Naive thymus-derived CD8-positive, alpha-beta T cell (primary cell): ENCODE measurements at regions not wholly inside any gene's neighbourhood (a gene's known extent, or its start where the extent isn't known, plus 50 kb on each side); places are given as distances from the start of the nearest gene placed in this dataset.

Source experiments
- ATAC-seq, 2 donors: fragments of 150-1000 bp; cut with Tn5 transposase in 1 of 2; sonication (Bioruptor Pico), chemical (Tn5 transposase) in 1 of 2; 1 replicate in 1 of 2; 2 replicates in 1 of 2; pipeline ENCODE4 v1.10.0; 2021; ENCODE audit warnings: mild to moderate bottlenecking in 2 of 2, moderate library complexity in 2 of 2
- POLR2A ChIA-PET: fragments of 350-600 bp; sonication (Branson Sonifier 250); formaldehyde crosslinking; loops from one replicate; lab custom pipeline; 2021; ENCODE audit warnings: antibody characterized with exemption; lab: Charles Lee
- DNase-seq, 10 donors: peaks; one replicate each; pipeline versions ENCODE4 v3.0.0 to v3.0.0-alpha.2; 2020 to 2022
- H3K27ac Mint-ChIP-seq, 10 donors: one replicate each; pipeline ENCODE4 v1.8.0; 2020 to 2022; ENCODE audit warnings: mild to moderate bottlenecking in 10 of 10, mixed read lengths in 10 of 10, moderate library complexity in 4 of 10, inconsistent platforms in 1 of 10
- H3K27me3 Mint-ChIP-seq, 5 donors: one replicate each; pipeline ENCODE4 v1.8.0; 2021 to 2022; ENCODE audit warnings: mixed read lengths in 5 of 5
- H3K36me3 Mint-ChIP-seq, 3 donors: one replicate each; pipeline ENCODE4 v1.8.0; 2020 to 2022; ENCODE audit warnings: mixed read lengths in 3 of 3, mild to moderate bottlenecking in 2 of 3, inconsistent platforms in 1 of 3
- H3K4me1 Mint-ChIP-seq, 4 donors: one replicate each; pipeline ENCODE4 v1.8.0; 2021 to 2022; ENCODE audit warnings: mixed read lengths in 4 of 4
- H3K4me3 Mint-ChIP-seq, 10 donors: one replicate each; pipeline ENCODE4 v1.8.0; 2020 to 2022; ENCODE audit warnings: mild to moderate bottlenecking in 10 of 10, mixed read lengths in 10 of 10, moderate library complexity in 6 of 10, inconsistent platforms in 1 of 10
- H3K9me3 Mint-ChIP-seq, 9 donors: one replicate each; pipeline ENCODE4 v1.8.0; 2020 to 2022; ENCODE audit warnings: mixed read lengths in 9 of 9, mild to moderate bottlenecking in 3 of 9, inconsistent platforms in 1 of 9, moderate library complexity in 1 of 9

GRCh38 chr12:88737838-88738472 lies 157.7 kb upstream of the KITLG start:
- Mint-ChIP-seq H3K9me3 (peaks cover 0 to 13% (median 0%) of the 10 kb centered on the region in 9 donors), H3K4me3 (no peak overlapping the region), H3K27ac (no peak overlapping the region), H3K27me3 (peaks cover 0 to 3% (median 0%) of the 10 kb centered on the region in 5 donors), H3K36me3 (no peaks in the 10 kb centered on the region), H3K4me1 (no peaks in the 10 kb centered on the region)
- DNase-seq (no peak), ATAC-seq (no peak)
- POLR2A ChIA-PET = no interaction called here

GRCh38 chr12:88736031-88736430 lies 155.8 kb upstream of the KITLG start:
- DNase-seq (no peak), ATAC-seq (no peak)
- H3K9me3 Mint-ChIP-seq = peaks cover 0 to 13% (median 0%) of the 10 kb centered on the region in 9 donors
- H3K27ac Mint-ChIP-seq = no peak overlapping the region
- H3K4me1 Mint-ChIP-seq = no peaks in the 10 kb centered on the region
- no peaks in the 10 kb centered on the region for H3K36me3 Mint-ChIP-seq
- no peak overlapping the region for H3K4me3 Mint-ChIP-seq
- POLR2A ChIA-PET = no interaction called here
- peaks cover 0 to 3% (median 0%) of the 10 kb centered on the region in 5 donors for H3K27me3 Mint-ChIP-seq

- Mint-ChIP-seq H3K36me3 (no peaks in the 10 kb centered on the region), H3K9me3 (peaks cover 0 to 13% (median 0%) of the 10 kb centered on the region in 9 donors), H3K4me3 (no peak overlapping the region), H3K4me1 (no peaks in the 10 kb centered on the region), H3K27ac (no peak overlapping the region), H3K27me3 (peaks cover 0 to 3% (median 0%) of the 10 kb centered on the region in 5 donors)
- ATAC-seq = no peak
- no peak for DNase-seq
- POLR2A ChIA-PET = no interaction called here
Measured at GRCh38 chr12:88733008-88733407, 152.7 kb upstream of the KITLG start.

- POLR2A ChIA-PET = no interaction called here
- no peak overlapping the region for H3K4me3 Mint-ChIP-seq
- no peaks in the 10 kb centered on the region for H3K36me3 Mint-ChIP-seq
- H3K27ac Mint-ChIP-seq = no peak overlapping the region
- no peak for DNase-seq
- peaks cover 0 to 10% (median 0%) of the 10 kb centered on the region in 9 donors for H3K9me3 Mint-ChIP-seq
- H3K4me1 Mint-ChIP-seq = no peaks in the 10 kb centered on the region
- ATAC-seq = no peak
- H3K27me3 Mint-ChIP-seq = peaks cover 0 to 5% (median 4%) of the 10 kb centered on the region in 5 donors
Measured at GRCh38 chr12:88729196-88729595, 148.9 kb upstream of the KITLG start.

- POLR2A ChIA-PET = no interaction called here
Measured at GRCh38 chr12:88726806-88727720, 146.8 kb upstream of the KITLG start.

GRCh38 chr12:88725592-88726143 lies 145.4 kb upstream of the KITLG start:
- H3K27me3 Mint-ChIP-seq = peaks cover 0 to 5% (median 4%) of the 10 kb centered on the region in 5 donors
- no peak for ATAC-seq

More at GRCh38 chr12:88726806-88727720, 146.8 kb upstream of the KITLG start:
- H3K27ac Mint-ChIP-seq = no peak overlapping the region
- peaks cover 0 to 7% (median 0%) of the 10 kb centered on the region in 9 donors for H3K9me3 Mint-ChIP-seq
- DNase-seq = no peak
- no peaks in the 10 kb centered on the region for H3K4me1 Mint-ChIP-seq
- no peak overlapping the region for H3K4me3 Mint-ChIP-seq
- peaks cover 0 to 5% (median 4%) of the 10 kb centered on the region in 5 donors for H3K27me3 Mint-ChIP-seq
- no peak for ATAC-seq
- H3K36me3 Mint-ChIP-seq = no peaks in the 10 kb centered on the region

GRCh38 chr12:88723219-88723618 lies 142.9 kb upstream of the KITLG start:
- no peaks in the 10 kb centered on the region for H3K4me1 Mint-ChIP-seq
- no peaks in the 10 kb centered on the region for H3K36me3 Mint-ChIP-seq
- H3K9me3 Mint-ChIP-seq = peaks cover 0 to 14% (median 0%) of the 10 kb centered on the region in 9 donors
- ATAC-seq (no peak), DNase-seq (no peak)
- H3K4me3 Mint-ChIP-seq = no peak overlapping the region
- peaks cover 0 to 5% (median 4%) of the 10 kb centered on the region in 5 donors for H3K27me3 Mint-ChIP-seq
- POLR2A ChIA-PET = no interaction called here
- no peak overlapping the region for H3K27ac Mint-ChIP-seq

More at GRCh38 chr12:88725592-88726143, 145.4 kb upstream of the KITLG start:
- POLR2A ChIA-PET = no interaction called here
- H3K4me3 Mint-ChIP-seq = no peak overlapping the region
- H3K27ac Mint-ChIP-seq = no peak overlapping the region
- H3K4me1 Mint-ChIP-seq = no peaks in the 10 kb centered on the region
- H3K9me3 Mint-ChIP-seq = peaks cover 0 to 14% (median 0%) of the 10 kb centered on the region in 9 donors
- H3K36me3 Mint-ChIP-seq = no peaks in the 10 kb centered on the region
- no peak for DNase-seq

GRCh38 chr12:88720785-88721650 lies 140.7 kb upstream of the KITLG start:
- no peaks in the 10 kb centered on the region for H3K4me1 Mint-ChIP-seq
- no peak for DNase-seq
- no peaks in the 10 kb centered on the region for H3K36me3 Mint-ChIP-seq
- H3K27ac Mint-ChIP-seq = no peak overlapping the region
- H3K27me3 Mint-ChIP-seq = no peaks in the 10 kb centered on the region
- H3K9me3 Mint-ChIP-seq = peaks cover 0 to 10% (median 0%) of the 10 kb centered on the region in 9 donors
- no peak overlapping the region for H3K4me3 Mint-ChIP-seq
- ATAC-seq = no peak
- POLR2A ChIA-PET = no interaction called here

- no peak for ATAC-seq
- H3K9me3 Mint-ChIP-seq = peaks cover 0 to 10% (median 0%) of the 10 kb centered on the region in 9 donors
- POLR2A ChIA-PET = no interaction called here
Measured at GRCh38 chr12:88720231-88720630, 140.0 kb upstream of the KITLG start.

GRCh38 chr12:88717188-88717587 lies 136.9 kb upstream of the KITLG start:
- DNase-seq (no peak), ATAC-seq (no peak)
- Mint-ChIP-seq H3K4me3 (no peak overlapping the region), H3K9me3 (peaks cover 0 to 7% (median 0%) of the 10 kb centered on the region in 9 donors), H3K27ac (no peak overlapping the region), H3K27me3 (no peaks in the 10 kb centered on the region), H3K4me1 (no peaks in the 10 kb centered on the region), H3K36me3 (no peaks in the 10 kb centered on the region)
- POLR2A ChIA-PET = no interaction called here

More at GRCh38 chr12:88720231-88720630, 140.0 kb upstream of the KITLG start:
- Mint-ChIP-seq H3K27ac (no peak overlapping the region), H3K4me1 (no peaks in the 10 kb centered on the region), H3K4me3 (no peak overlapping the region), H3K27me3 (no peaks in the 10 kb centered on the region), H3K36me3 (no peaks in the 10 kb centered on the region)
- DNase-seq = no peak

- ATAC-seq (no peak), DNase-seq (no peak)
- Mint-ChIP-seq H3K4me1 (no peaks in the 10 kb centered on the region), H3K36me3 (no peaks in the 10 kb centered on the region), H3K27me3 (no peaks in the 10 kb centered on the region), H3K4me3 (no peak overlapping the region), H3K27ac (no peak overlapping the region), H3K9me3 (peaks cover 0 to 5% (median 0%) of the 10 kb centered on the region in 9 donors)
- POLR2A ChIA-PET = no interaction called here
Measured at GRCh38 chr12:88716240-88716639, 136.0 kb upstream of the KITLG start.

GRCh38 chr12:88715673-88716072 lies 135.4 kb upstream of the KITLG start:
- H3K4me1 Mint-ChIP-seq = no peaks in the 10 kb centered on the region
- no peaks in the 10 kb centered on the region for H3K36me3 Mint-ChIP-seq
- no peak overlapping the region for H3K27ac Mint-ChIP-seq
- POLR2A ChIA-PET = no interaction called here
- DNase-seq = no peak
- ATAC-seq = no peak
- peaks cover 0 to 5% (median 0%) of the 10 kb centered on the region in 9 donors for H3K9me3 Mint-ChIP-seq
- H3K4me3 Mint-ChIP-seq = no peak overlapping the region
- H3K27me3 Mint-ChIP-seq = no peaks in the 10 kb centered on the region
